ENCODE measurements at regions not wholly inside any gene's neighbourhood (a gene's known extent, or its start where the extent isn't known, plus 50 kb on each side); places are given as distances from the start of the nearest gene placed in this dataset.
"Not testable (repeated sequence)": the region's sequence is repeated elsewhere in the genome, so short reads cannot be mapped to it uniquely, and the experiment has no call there.

GRCh38 chr2:184444623-184445223 lies 153.6 kb upstream of the ZNF804A start:
- TF ChIP-seq CTCF (IDR thresholded peaks at IDR 0.05; ENCODE audit: borderline replicate concordance): no peak
- Histone ChIP-seq H3K4me1 (no peaks in the 10 kb centered on the region), H3K27ac (replicated peaks) (no peak overlapping the region), H3K4me3 (no peak overlapping the region), H3K27me3 (ENCODE audit: low read depth) (no peaks in the 10 kb centered on the region), H3K36me3 (no peaks in the 10 kb centered on the region), H3K9me3 (replicated peaks) (no peaks in the 10 kb centered on the region)
- DNase-seq: no peak
- intact Hi-C loops (cut with micrococcal nuclease): no loop called here

DNA sequence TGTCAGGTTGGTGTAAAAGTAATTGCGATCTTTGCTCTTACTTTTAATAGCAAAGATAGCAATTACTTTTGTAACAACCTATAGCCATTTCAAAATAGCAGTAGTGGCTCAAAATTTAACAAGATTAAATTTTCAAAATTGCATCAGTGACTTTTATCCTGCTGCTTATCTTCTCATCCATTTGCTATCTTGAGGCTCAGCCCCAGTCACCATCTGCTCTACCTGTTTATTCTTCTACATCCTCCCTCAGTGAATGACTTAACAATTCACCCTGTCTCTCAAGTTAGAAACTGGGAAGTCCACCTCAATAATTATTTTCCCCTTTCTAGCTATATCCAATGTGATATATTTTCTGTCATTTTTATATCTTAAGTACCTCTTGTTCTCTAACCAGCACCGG lies 148.6 kb upstream of the ZNF804A start:
- no peaks in the 10 kb centered on the region for H3K36me3 ChIP-seq
- no peak for DNase-seq
- intact Hi-C loops (cut with micrococcal nuclease): no loop called here
- H3K27me3 ChIP-seq (ENCODE audit: low read depth): no peaks in the 10 kb centered on the region
- H3K9me3 ChIP-seq (replicated peaks): no peaks in the 10 kb centered on the region
- H3K4me3 ChIP-seq: no peak overlapping the region
- H3K4me1 ChIP-seq: no peaks in the 10 kb centered on the region
- no peak overlapping the region for H3K27ac ChIP-seq (replicated peaks)
- TF ChIP-seq CTCF (IDR thresholded peaks at IDR 0.05; ENCODE audit: borderline replicate concordance): no peak

- intact Hi-C loops (cut with micrococcal nuclease): no loop called here
- no peaks in the 10 kb centered on the region for H3K36me3 ChIP-seq
- TF ChIP-seq CTCF (IDR thresholded peaks at IDR 0.05; ENCODE audit: borderline replicate concordance): no peak
- DNase-seq: no peak
- H3K27ac ChIP-seq (replicated peaks): no peak overlapping the region
- no peaks in the 10 kb centered on the region for H3K27me3 ChIP-seq (ENCODE audit: low read depth)
- H3K4me1 ChIP-seq: no peaks in the 10 kb centered on the region
- H3K9me3 ChIP-seq (replicated peaks): no peaks in the 10 kb centered on the region
- no peak overlapping the region for H3K4me3 ChIP-seq
These were observed 145.4 kb upstream of the ZNF804A start for GRCh38 chr2:184452907-184453306.

DNA sequence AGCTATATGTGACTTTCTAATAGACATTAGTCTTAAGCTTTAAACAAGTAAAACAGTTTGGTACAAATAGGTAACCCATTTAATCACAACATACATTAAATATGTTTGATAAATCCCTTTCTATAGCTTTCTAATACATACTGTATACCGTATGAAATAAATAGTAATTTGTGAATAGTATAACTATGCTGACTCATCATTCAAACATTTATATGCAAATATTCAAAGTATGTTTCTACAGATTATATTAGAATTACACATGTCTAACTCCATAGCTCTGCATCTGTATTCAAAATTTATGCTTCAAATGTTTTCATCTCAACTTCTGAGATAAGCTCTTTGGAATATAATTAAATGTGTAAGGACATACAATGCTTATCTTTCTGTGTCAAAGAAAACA lies 142.7 kb upstream of the ZNF804A start:
- intact Hi-C loops (cut with micrococcal nuclease): no loop called here
- Histone ChIP-seq H3K36me3 (no peaks in the 10 kb centered on the region), H3K27ac (replicated peaks) (no peak overlapping the region), H3K9me3 (replicated peaks) (no peaks in the 10 kb centered on the region), H3K4me1 (no peaks in the 10 kb centered on the region), H3K4me3 (no peak overlapping the region), H3K27me3 (ENCODE audit: low read depth) (no peaks in the 10 kb centered on the region)
- no peak for TF ChIP-seq CTCF (IDR thresholded peaks at IDR 0.05; ENCODE audit: borderline replicate concordance)
- no peak for DNase-seq

- H3K4me3 ChIP-seq; H3K27me3 ChIP-seq (ENCODE audit: low read depth); H3K36me3 ChIP-seq; DNase-seq; H3K9me3 ChIP-seq (replicated peaks); intact Hi-C loops (cut with micrococcal nuclease); H3K27ac ChIP-seq (replicated peaks); H3K4me1 ChIP-seq: not testable (repeated sequence)
These were observed 141.6 kb upstream of the ZNF804A start for GRCh38 chr2:184456693-184457092.

DNA sequence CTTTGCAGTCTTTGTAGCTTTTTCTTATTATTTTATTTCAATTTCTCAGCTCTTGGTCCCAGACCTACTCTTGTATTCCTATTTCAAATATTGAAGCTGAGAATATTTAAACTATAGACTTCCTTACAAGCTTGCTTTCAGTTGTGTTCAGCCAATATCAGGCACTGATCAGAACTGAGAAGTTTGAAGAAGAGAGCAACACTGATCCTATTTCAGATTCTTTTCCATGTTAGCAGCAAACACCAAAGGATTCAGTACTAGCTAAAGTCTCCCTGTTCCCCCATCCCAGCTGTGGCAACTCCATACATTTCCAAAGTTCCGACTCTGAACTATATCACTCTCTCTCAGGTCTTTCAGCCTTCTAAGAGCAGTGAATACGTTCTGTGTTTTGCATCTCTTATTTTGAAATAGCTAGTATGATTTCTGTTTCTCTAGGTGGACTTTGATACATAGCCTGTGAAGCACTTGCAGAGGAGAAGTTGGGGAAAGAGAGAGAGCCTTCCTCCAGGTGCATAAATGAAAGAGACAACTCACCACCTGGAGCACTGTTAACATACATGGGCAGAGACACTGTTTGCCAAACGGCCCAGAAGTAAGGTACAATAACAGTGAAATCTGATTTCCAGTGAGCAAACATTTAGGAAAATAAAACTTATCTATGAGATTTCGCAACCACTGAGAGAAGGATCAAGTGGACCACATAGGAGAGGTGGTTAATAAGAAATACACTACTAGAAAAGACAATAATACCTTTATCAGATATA lies 135.0 kb upstream of the ZNF804A start:
- no peaks in the 10 kb centered on the region for H3K27me3 ChIP-seq (ENCODE audit: low read depth)
- intact Hi-C loops (cut with micrococcal nuclease): no loop called here
- no peak overlapping the region for H3K4me3 ChIP-seq
- DNase-seq: no peak
- no peaks in the 10 kb centered on the region for H3K4me1 ChIP-seq
- H3K9me3 ChIP-seq (replicated peaks): no peaks in the 10 kb centered on the region
- H3K36me3 ChIP-seq: no peaks in the 10 kb centered on the region
- no peak overlapping the region for H3K27ac ChIP-seq (replicated peaks)
- TF ChIP-seq CTCF (IDR thresholded peaks at IDR 0.05; ENCODE audit: borderline replicate concordance): no peak

Data from left ventricle myocardium inferior (tissue), 1 donor.